Smooth muscle cell (in vitro differentiated cells): ENCODE measurements at regions not wholly inside any gene's neighbourhood (a gene's known extent, or its start where the extent isn't known, plus 50 kb on each side); places are given as distances from the start of the nearest gene placed in this dataset.

Experiments used
- DNase-seq: peaks from one replicate; lab custom pipeline; 2025; ENCODE audit not compliant: unreplicated experiment; lab: John Stamatoyannopoulos, UW
- H2AFZ ChIP-seq: fragments of 200-600 bp; sonication (generic); 2 replicates; pipeline ENCODE4 v1.6.0; 2016; ENCODE audit warnings: antibody characterized with exemption, low read depth, mild to moderate bottlenecking
- H3F3A ChIP-seq: fragments of 200-600 bp; sonication (generic); 2 replicates; pipeline ENCODE4 v1.6.0; 2017; ENCODE audit warnings: antibody characterized with exemption, low read depth
- H3K27ac ChIP-seq: fragments of 200-600 bp; sonication (generic); 2 replicates; pipeline ENCODE4 v1.5.1; 2016; ENCODE audit warnings: low read depth, mild to moderate bottlenecking
- H3K27me3 ChIP-seq: fragments of 200-600 bp; sonication (generic); 2 replicates; pipeline ENCODE4 v1.6.1; 2016; ENCODE audit warnings: low read depth, mild to moderate bottlenecking
- H3K36me3 ChIP-seq: fragments of 200-600 bp; sonication (generic); 2 replicates; pipeline ENCODE4 v1.5.1; 2016; ENCODE audit warnings: low read depth
- H3K4me1 ChIP-seq: fragments of 200-600 bp; sonication (generic); 2 replicates; pipeline ENCODE4 v1.5.1; 2016; ENCODE audit warnings: low read depth
- H3K4me2 ChIP-seq: fragments of 200-600 bp; sonication (generic); 2 replicates; pipeline ENCODE4 v1.6.0; 2016; ENCODE audit warnings: mild to moderate bottlenecking
- H3K4me3 ChIP-seq: fragments of 200-600 bp; sonication (generic); 2 replicates; pipeline ENCODE4 v1.5.1; 2016; ENCODE audit warnings: mild to moderate bottlenecking
- H3K79me2 ChIP-seq: fragments of 200-600 bp; sonication (generic); 2 replicates; pipeline ENCODE4 v1.6.0; 2016; ENCODE audit warnings: low read depth, mild to moderate bottlenecking
- H3K9ac ChIP-seq: fragments of 200-600 bp; sonication (generic); 2 replicates; pipeline ENCODE4 v1.6.0; 2016; ENCODE audit warnings: low read depth
- H3K9me3 ChIP-seq: fragments of 200-600 bp; sonication (generic); replicated peaks from 2 replicates; pipeline ENCODE4 v1.5.1; 2016; ENCODE audit warnings: low read depth
- H4K20me1 ChIP-seq: fragments of 200-600 bp; sonication (generic); 2 replicates; pipeline ENCODE4 v1.6.0; 2016; ENCODE audit warnings: low read depth
- WGBS: methylation state at CpG from one replicate; pipeline ENCODE4 v1.1.7; 2016; ENCODE audit warnings: low lambda C conversion rate; 5-methylcytosine and 5-hydroxymethylcytosine counted together
- TF ChIP-seq, protein P1 (sequence below): fragments of 200-600 bp; sonication (generic); IDR thresholded peaks from 2 replicates; pipeline ENCODE4 v1.5.1; 2017; ENCODE audit warnings: borderline replicate concordance, mild to moderate bottlenecking, antibody characterized with exemption; ENCODE audit not compliant: insufficient read depth, poor library complexity, severe bottlenecking

GRCh38 chr5:4083591-4084337 lies 488.1 kb downstream of the IRX1 start:
- 82% methylated on average over 13 of the region's 13 CpGs for WGBS
- no peak overlapping the region for H3K4me3 ChIP-seq
- no peaks in the 10 kb centered on the region for H4K20me1 ChIP-seq
- no peak overlapping the region for H3K9ac ChIP-seq
- no peak for DNase-seq
- no peaks in the 10 kb centered on the region for H3K9me3 ChIP-seq
- H3F3A ChIP-seq, result no peaks in the 10 kb centered on the region
- no peak overlapping the region for H3K4me2 ChIP-seq
- no peak overlapping the region for H3K27ac ChIP-seq
- H3K27me3 ChIP-seq, result no peaks in the 10 kb centered on the region
- TF ChIP-seq, protein P1, sequence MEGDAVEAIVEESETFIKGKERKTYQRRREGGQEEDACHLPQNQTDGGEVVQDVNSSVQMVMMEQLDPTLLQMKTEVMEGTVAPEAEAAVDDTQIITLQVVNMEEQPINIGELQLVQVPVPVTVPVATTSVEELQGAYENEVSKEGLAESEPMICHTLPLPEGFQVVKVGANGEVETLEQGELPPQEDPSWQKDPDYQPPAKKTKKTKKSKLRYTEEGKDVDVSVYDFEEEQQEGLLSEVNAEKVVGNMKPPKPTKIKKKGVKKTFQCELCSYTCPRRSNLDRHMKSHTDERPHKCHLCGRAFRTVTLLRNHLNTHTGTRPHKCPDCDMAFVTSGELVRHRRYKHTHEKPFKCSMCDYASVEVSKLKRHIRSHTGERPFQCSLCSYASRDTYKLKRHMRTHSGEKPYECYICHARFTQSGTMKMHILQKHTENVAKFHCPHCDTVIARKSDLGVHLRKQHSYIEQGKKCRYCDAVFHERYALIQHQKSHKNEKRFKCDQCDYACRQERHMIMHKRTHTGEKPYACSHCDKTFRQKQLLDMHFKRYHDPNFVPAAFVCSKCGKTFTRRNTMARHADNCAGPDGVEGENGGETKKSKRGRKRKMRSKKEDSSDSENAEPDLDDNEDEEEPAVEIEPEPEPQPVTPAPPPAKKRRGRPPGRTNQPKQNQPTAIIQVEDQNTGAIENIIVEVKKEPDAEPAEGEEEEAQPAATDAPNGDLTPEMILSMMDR, result no peak
- no peaks in the 10 kb centered on the region for H3K36me3 ChIP-seq
- H3K79me2 ChIP-seq, result no peaks in the 10 kb centered on the region
- no peaks in the 10 kb centered on the region for H3K4me1 ChIP-seq
- no peak overlapping the region for H2AFZ ChIP-seq

DNA sequence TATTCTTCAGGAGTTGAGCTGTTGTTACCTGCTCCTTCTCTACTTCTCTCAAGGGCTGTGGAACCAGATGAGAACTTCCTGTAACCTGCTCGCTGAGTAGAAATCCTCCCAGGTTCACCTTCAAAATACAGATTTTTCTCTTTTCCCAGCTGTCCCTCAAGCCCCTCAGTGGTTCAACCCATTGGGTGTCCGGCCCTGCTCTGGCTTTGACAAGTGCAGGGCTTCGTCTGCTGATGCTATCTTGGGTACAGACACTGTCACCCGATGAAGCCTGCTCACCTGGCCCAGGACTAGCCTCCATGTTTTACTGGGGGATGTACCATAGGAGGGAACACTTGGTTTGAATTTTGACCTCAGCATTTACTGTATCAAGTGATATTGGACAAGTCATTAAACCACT lies 490.4 kb downstream of the IRX1 start:
- H3K36me3 ChIP-seq, result no peaks in the 10 kb centered on the region
- H3K9ac ChIP-seq, result no peak overlapping the region
- no peaks in the 10 kb centered on the region for H3K79me2 ChIP-seq
- H3K27me3 ChIP-seq, result no peaks in the 10 kb centered on the region
- H3K4me3 ChIP-seq, result no peak overlapping the region
- H4K20me1 ChIP-seq, result no peaks in the 10 kb centered on the region
- DNase-seq, result no peak
- WGBS, result 81% methylated on average over 4 of the region's 4 CpGs
- H3K4me1 ChIP-seq, result no peaks in the 10 kb centered on the region
- H3F3A ChIP-seq, result no peaks in the 10 kb centered on the region
- H3K4me2 ChIP-seq, result no peak overlapping the region
- no peak overlapping the region for H2AFZ ChIP-seq
- H3K27ac ChIP-seq, result no peak overlapping the region
- H3K9me3 ChIP-seq, result no peaks in the 10 kb centered on the region
- TF ChIP-seq, protein P1, result no peak

- Histone ChIP-seq H3K79me2 (no peaks in the 10 kb centered on the region), H3K9me3 (no peaks in the 10 kb centered on the region)
- 92% methylated on average over 8 of the region's 8 CpGs for WGBS
Observed at GRCh38 chr5:4087110-4087509, 491.5 kb downstream of the IRX1 start.

More at GRCh38 chr5:4087110-4087509, 491.5 kb downstream of the IRX1 start:
- no peaks in the 10 kb centered on the region for H3K27me3 ChIP-seq
- no peaks in the 10 kb centered on the region for H3F3A ChIP-seq
- no peaks in the 10 kb centered on the region for H3K4me1 ChIP-seq
- no peak for DNase-seq
- H3K4me2 ChIP-seq, result no peak overlapping the region
- no peak overlapping the region for H3K4me3 ChIP-seq
- H3K9ac ChIP-seq, result no peak overlapping the region
- no peaks in the 10 kb centered on the region for H3K36me3 ChIP-seq
- TF ChIP-seq, protein P1, result no peak
- no peak overlapping the region for H3K27ac ChIP-seq
- no peak overlapping the region for H2AFZ ChIP-seq
- H4K20me1 ChIP-seq, result no peaks in the 10 kb centered on the region
